Gastrocnemius medialis (tissue), 4 donors: ENCODE measurements at regions not wholly inside any gene's neighbourhood (a gene's known extent, or its start where the extent isn't known, plus 50 kb on each side); places are given as distances from the start of the nearest gene placed in this dataset.

ENCODE experiments used
- ATAC-seq, 2 donors: fragments of 150-250 bp; one replicate each; pipeline ENCODE4 v1.9.1; 2016
- DNase-seq, 2 donors: peaks; one replicate each; pipeline ENCODE4 v3.0.0-alpha.2; 2019
- H3K27ac ChIP-seq, 4 donors: fragments of 200-600 bp; sonication (generic); 1 replicate in 1 of 4; 2 replicates in 3 of 4; pipeline ENCODE4 v1.5.1; 2016 to 2018; ENCODE audit warnings: mild to moderate bottlenecking in 2 of 4, moderate library complexity in 1 of 4
- H3K27me3 ChIP-seq, 3 donors: fragments of 200-600 bp; sonication (generic) in 2 of 3; 1 replicate in 1 of 3; 2 replicates in 2 of 3; pipeline versions ENCODE4 v1.5.1 to v1.6.0; 2016 to 2019; ENCODE audit warnings: mild to moderate bottlenecking in 1 of 3, moderate library complexity in 1 of 3
- H3K36me3 ChIP-seq, 2 donors: fragments of 200-600 bp; sonication (generic) in 1 of 2; one replicate each; pipeline ENCODE4 v1.5.1; 2017 to 2018
- H3K4me1 ChIP-seq, 2 donors: fragments of 200-600 bp; sonication (generic) in 1 of 2; one replicate each; pipeline ENCODE4 v1.5.1; 2016 to 2017; ENCODE audit warnings: mild to moderate bottlenecking in 2 of 2
- H3K4me3 ChIP-seq, 4 donors: fragments of 200-600 bp; sonication (generic) in 3 of 4; 1 replicate in 1 of 4; 2 replicates in 3 of 4; pipeline ENCODE4 v1.5.1; 2016 to 2019; ENCODE audit warnings: mild to moderate bottlenecking in 2 of 4
- H3K9me3 ChIP-seq, 3 donors: fragments of 200-600 bp; sonication (generic) in 2 of 3; 1 replicate in 1 of 3; 2 replicates in 2 of 3; pipeline ENCODE4 v1.5.1; 2016 to 2019
- POLR2A ChIP-seq, 2 donors: fragments of 450-650 bp; IDR thresholded peaks; one replicate each; pipeline ENCODE4 v1.6.1; 2017; ENCODE audit warnings: antibody characterized with exemption in 2 of 2, mild to moderate bottlenecking in 2 of 2, moderate library complexity in 2 of 2
- in situ Hi-C, 4 donors: fragments of 200-750 bp; cut with MboI; loops; one replicate each; pipeline versions ENCODE4 v1.15.0 to v1.8.0; 2017; ENCODE audit warnings: low sequenced_read_pairs in 4 of 4
- intact Hi-C: fragments of 100-400 bp; cut with DNase I; formaldehyde crosslinking; loops from one replicate; pipeline ENCODE4 v1.15.1; 2023; ENCODE audit warnings: low total_unique reads
- TF ChIP-seq, protein P1 (sequence below), 5 experiments: fragments of 450-650 bp in 3 of 5; fragments of 200-600 bp in 2 of 5; sonication (generic) in 2 of 5; IDR thresholded peaks in 4 of 5; conservative IDR thresholded peaks in 1 of 5; 1 replicate in 4 of 5; 2 replicates in 1 of 5; pipeline ENCODE4 v1.5.1; 2016 to 2019; ENCODE audit warnings: antibody characterized with exemption in 5 of 5, mild to moderate bottlenecking in 3 of 5, moderate library complexity in 3 of 5

DNA sequence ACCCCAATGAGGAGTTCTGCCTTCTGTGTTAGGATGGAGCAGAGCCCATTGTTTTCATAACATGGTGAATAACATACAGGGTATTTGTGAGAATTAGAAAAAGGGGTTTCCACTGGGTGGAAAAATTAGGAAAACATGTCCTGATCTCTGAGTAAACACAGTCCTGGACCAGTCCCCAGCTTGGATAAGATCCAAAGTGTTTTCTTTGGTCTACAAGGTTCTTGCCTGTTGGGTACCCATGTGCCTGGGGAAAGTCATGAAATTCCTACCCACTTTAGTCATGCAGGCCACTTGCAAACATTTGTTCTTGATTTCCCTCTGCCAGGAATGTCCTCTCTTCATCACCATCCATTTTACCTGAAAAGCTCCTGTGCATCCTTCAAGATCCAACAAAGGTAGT, 164.8 kb upstream of the DYNLRB2 start:
- Histone ChIP-seq H3K4me1 (no peaks in the 10 kb centered on the region), H3K27ac (no peak overlapping the region), H3K27me3 (no peaks in the 10 kb centered on the region), H3K36me3 (no peaks in the 10 kb centered on the region), H3K4me3 (no peak overlapping the region), H3K9me3 (no peaks in the 10 kb centered on the region)
- no peak for ATAC-seq
- in situ Hi-C loops (no loop called here), intact Hi-C loops (no loop called here)
- DNase-seq, result no peak
- no peak for TF ChIP-seq POLR2A (IDR thresholded peaks at IDR 0.05)
- TF ChIP-seq, protein P1, sequence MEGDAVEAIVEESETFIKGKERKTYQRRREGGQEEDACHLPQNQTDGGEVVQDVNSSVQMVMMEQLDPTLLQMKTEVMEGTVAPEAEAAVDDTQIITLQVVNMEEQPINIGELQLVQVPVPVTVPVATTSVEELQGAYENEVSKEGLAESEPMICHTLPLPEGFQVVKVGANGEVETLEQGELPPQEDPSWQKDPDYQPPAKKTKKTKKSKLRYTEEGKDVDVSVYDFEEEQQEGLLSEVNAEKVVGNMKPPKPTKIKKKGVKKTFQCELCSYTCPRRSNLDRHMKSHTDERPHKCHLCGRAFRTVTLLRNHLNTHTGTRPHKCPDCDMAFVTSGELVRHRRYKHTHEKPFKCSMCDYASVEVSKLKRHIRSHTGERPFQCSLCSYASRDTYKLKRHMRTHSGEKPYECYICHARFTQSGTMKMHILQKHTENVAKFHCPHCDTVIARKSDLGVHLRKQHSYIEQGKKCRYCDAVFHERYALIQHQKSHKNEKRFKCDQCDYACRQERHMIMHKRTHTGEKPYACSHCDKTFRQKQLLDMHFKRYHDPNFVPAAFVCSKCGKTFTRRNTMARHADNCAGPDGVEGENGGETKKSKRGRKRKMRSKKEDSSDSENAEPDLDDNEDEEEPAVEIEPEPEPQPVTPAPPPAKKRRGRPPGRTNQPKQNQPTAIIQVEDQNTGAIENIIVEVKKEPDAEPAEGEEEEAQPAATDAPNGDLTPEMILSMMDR (IDR thresholded peaks at IDR 0.05 in 4 of 5, conservative IDR thresholded peaks at IDR 0.05 in 1 of 5), result no peak

- Histone ChIP-seq H3K36me3 (no peaks in the 10 kb centered on the region), H3K4me1 (no peaks in the 10 kb centered on the region), H3K27me3 (no peaks in the 10 kb centered on the region), H3K27ac (no peak overlapping the region), H3K4me3 (no peak overlapping the region), H3K9me3 (no peaks in the 10 kb centered on the region)
- TF ChIP-seq, protein P1 (IDR thresholded peaks at IDR 0.05 in 4 of 5, conservative IDR thresholded peaks at IDR 0.05 in 1 of 5), result no peak
- no peak for TF ChIP-seq POLR2A (IDR thresholded peaks at IDR 0.05)
- intact Hi-C loops, result no loop called here
- no peak for ATAC-seq
- in situ Hi-C loops, result no loop called here
- no peak for DNase-seq
Measured at GRCh38 chr16:80375513-80375912, 165.3 kb upstream of the DYNLRB2 start.

- no peak overlapping the region for H3K4me3 ChIP-seq
- no peaks in the 10 kb centered on the region for H3K36me3 ChIP-seq
- TF ChIP-seq, protein P1 (IDR thresholded peaks at IDR 0.05 in 4 of 5, conservative IDR thresholded peaks at IDR 0.05 in 1 of 5), result no peak
- no peak for TF ChIP-seq POLR2A (IDR thresholded peaks at IDR 0.05)
- no peak overlapping the region for H3K27ac ChIP-seq
- intact Hi-C loops, result no loop called here
- H3K9me3 ChIP-seq, result no peaks in the 10 kb centered on the region
- in situ Hi-C loops, result no loop called here
- DNase-seq (no peak), ATAC-seq (no peak)
- H3K4me1 ChIP-seq, result no peaks in the 10 kb centered on the region
- H3K27me3 ChIP-seq, result no peaks in the 10 kb centered on the region
Measured at GRCh38 chr16:80372341-80372740, 168.5 kb upstream of the DYNLRB2 start.

GRCh38 chr16:80369138-80369958, 171.4 kb upstream of the DYNLRB2 start:
- Histone ChIP-seq H3K36me3 (no peaks in the 10 kb centered on the region), H3K4me1 (no peaks in the 10 kb centered on the region), H3K27me3 (no peaks in the 10 kb centered on the region), H3K4me3 (no peak overlapping the region), H3K9me3 (no peaks in the 10 kb centered on the region), H3K27ac (no peak overlapping the region)
- in situ Hi-C loops, result no loop called here
- ATAC-seq, result peak in 1 of 2 donors; percentile 70
- intact Hi-C loops, result no loop called here
- TF ChIP-seq, protein P1 (IDR thresholded peaks at IDR 0.05 in 4 of 5, conservative IDR thresholded peaks at IDR 0.05 in 1 of 5), result peak in 1 of 5 experiments; percentile 16
- no peak for TF ChIP-seq POLR2A (IDR thresholded peaks at IDR 0.05)
- no peak for DNase-seq
